Loucy (cell line): ENCODE measurements at regions not wholly inside any gene's neighbourhood (a gene's known extent, or its start where the extent isn't known, plus 50 kb on each side); places are given as distances from the start of the nearest gene placed in this dataset.
"Not testable (repeated sequence)": the region's sequence is repeated elsewhere in the genome, so short reads cannot be mapped to it uniquely, and the experiment has no call there.

Experiments
- H2AFZ ChIP-seq: fragments of 200-600 bp; sonication (generic); 2 replicates; pipeline ENCODE4 v1.6.0; 2016; ENCODE audit warnings: antibody characterized with exemption, mild to moderate bottlenecking, low read length, moderate library complexity
- H3F3A ChIP-seq: fragments of 200-600 bp; 2 replicates; pipeline ENCODE4 v1.6.0; 2016; ENCODE audit warnings: antibody characterized with exemption, low read depth, mild to moderate bottlenecking
- H3K27me3 ChIP-seq: fragments of 200-600 bp; sonication (generic); 2 replicates; pipeline ENCODE4 v1.6.1; 2014; ENCODE audit warnings: low read length, mild to moderate bottlenecking; ENCODE audit not compliant: insufficient read depth, poor library complexity, severe bottlenecking
- H3K36me3 ChIP-seq: fragments of 200-600 bp; sonication (generic); 2 replicates; pipeline ENCODE4 v1.6.1; 2016; ENCODE audit warnings: low read length; ENCODE audit not compliant: insufficient read depth
- H3K4me1 ChIP-seq: fragments of 200-600 bp; sonication (generic); 2 replicates; pipeline ENCODE4 v1.5.1; 2014; ENCODE audit warnings: low read length, mild to moderate bottlenecking; ENCODE audit not compliant: insufficient read depth, poor library complexity, severe bottlenecking
- H3K4me2 ChIP-seq: fragments of 200-600 bp; sonication (generic); 2 replicates; pipeline ENCODE4 v1.6.0; 2014; ENCODE audit warnings: antibody characterized with exemption, low read length, low read depth, mild to moderate bottlenecking; ENCODE audit not compliant: poor library complexity, severe bottlenecking
- H3K4me3 ChIP-seq: fragments of 200-600 bp; sonication (generic); 2 replicates; pipeline ENCODE4 v1.5.1; 2014; ENCODE audit warnings: low read length, mild to moderate bottlenecking, mixed read lengths; ENCODE audit not compliant: poor library complexity, severe bottlenecking
- H3K79me2 ChIP-seq: fragments of 200-600 bp; sonication (generic); 2 replicates; pipeline ENCODE4 v1.6.1; 2014; ENCODE audit warnings: low read length; ENCODE audit not compliant: insufficient read depth
- H3K9ac ChIP-seq: fragments of 200-600 bp; sonication (generic); 2 replicates; pipeline ENCODE4 v1.6.0; 2014; ENCODE audit warnings: mild to moderate bottlenecking, low read depth, low read length, moderate library complexity; ENCODE audit not compliant: poor library complexity, severe bottlenecking
- H3K9me2 ChIP-seq: fragments of 200-600 bp; sonication (generic); replicated peaks from 2 replicates; pipeline ENCODE4 v1.6.1; 2016; ENCODE audit warnings: low read depth, low read length, mixed read lengths
- H3K9me3 ChIP-seq: fragments of 200-600 bp; sonication (generic); 2 replicates; pipeline ENCODE4 v1.6.1; 2014; ENCODE audit warnings: mild to moderate bottlenecking, antibody characterized with exemption, low read length, low read depth; ENCODE audit not compliant: insufficient read depth
- H4K20me1 ChIP-seq: fragments of 200-600 bp; sonication (generic); 2 replicates; pipeline ENCODE4 v1.6.0; 2014; ENCODE audit warnings: antibody characterized with exemption, low read length, mild to moderate bottlenecking; ENCODE audit not compliant: insufficient read depth, poor library complexity, severe bottlenecking
- EZH2phosphoT487 ChIP-seq: fragments of 200-600 bp; IDR thresholded peaks from 2 replicates; pipeline ENCODE4 v1.6.1; 2018; ENCODE audit warnings: antibody characterized with exemption, mild to moderate bottlenecking, moderate library complexity, borderline replicate concordance
- TF ChIP-seq, protein P1 (sequence below): fragments of 200-600 bp; sonication (generic); conservative IDR thresholded peaks from 2 replicates; pipeline ENCODE4 v1.5.1; 2014; ENCODE audit warnings: mild to moderate bottlenecking, antibody characterized with exemption, low read length

DNA sequence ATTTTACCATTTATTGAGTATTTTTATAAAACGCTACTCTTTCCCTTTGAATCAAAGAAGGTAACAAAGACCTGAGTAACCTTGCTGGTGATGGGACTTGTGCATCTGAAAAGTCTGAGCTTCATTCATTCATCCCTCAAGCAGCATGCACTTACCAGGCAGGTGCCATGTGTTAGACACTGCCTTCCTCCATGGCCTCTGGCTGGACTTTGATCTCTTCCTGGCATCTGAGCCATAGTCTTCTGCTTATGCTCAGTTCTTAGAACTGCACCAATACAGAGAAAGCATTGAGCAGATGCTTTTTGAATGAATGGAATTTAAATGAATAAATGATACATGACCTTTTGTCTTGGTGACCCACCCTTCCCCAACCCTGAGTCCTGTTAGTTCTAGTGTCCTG, 251.4 kb upstream of the COPS8 start:
- H3K4me2 ChIP-seq, result no peak overlapping the region
- H3K36me3 ChIP-seq, result no peaks in the 10 kb centered on the region
- no peaks in the 10 kb centered on the region for H3K9me3 ChIP-seq
- no peaks in the 10 kb centered on the region for H4K20me1 ChIP-seq
- no peaks in the 10 kb centered on the region for H3F3A ChIP-seq
- H3K9ac ChIP-seq, result no peak overlapping the region
- H3K9me2 ChIP-seq, result no peaks in the 10 kb centered on the region
- H3K27me3 ChIP-seq, result no peaks in the 10 kb centered on the region
- TF ChIP-seq, protein P1, sequence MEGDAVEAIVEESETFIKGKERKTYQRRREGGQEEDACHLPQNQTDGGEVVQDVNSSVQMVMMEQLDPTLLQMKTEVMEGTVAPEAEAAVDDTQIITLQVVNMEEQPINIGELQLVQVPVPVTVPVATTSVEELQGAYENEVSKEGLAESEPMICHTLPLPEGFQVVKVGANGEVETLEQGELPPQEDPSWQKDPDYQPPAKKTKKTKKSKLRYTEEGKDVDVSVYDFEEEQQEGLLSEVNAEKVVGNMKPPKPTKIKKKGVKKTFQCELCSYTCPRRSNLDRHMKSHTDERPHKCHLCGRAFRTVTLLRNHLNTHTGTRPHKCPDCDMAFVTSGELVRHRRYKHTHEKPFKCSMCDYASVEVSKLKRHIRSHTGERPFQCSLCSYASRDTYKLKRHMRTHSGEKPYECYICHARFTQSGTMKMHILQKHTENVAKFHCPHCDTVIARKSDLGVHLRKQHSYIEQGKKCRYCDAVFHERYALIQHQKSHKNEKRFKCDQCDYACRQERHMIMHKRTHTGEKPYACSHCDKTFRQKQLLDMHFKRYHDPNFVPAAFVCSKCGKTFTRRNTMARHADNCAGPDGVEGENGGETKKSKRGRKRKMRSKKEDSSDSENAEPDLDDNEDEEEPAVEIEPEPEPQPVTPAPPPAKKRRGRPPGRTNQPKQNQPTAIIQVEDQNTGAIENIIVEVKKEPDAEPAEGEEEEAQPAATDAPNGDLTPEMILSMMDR, result no peak
- TF ChIP-seq EZH2phosphoT487, result no peak
- no peak overlapping the region for H2AFZ ChIP-seq
- no peaks in the 10 kb centered on the region for H3K79me2 ChIP-seq
- H3K4me1 ChIP-seq, result no peaks in the 10 kb centered on the region
- H3K4me3 ChIP-seq, result no peak overlapping the region

DNA sequence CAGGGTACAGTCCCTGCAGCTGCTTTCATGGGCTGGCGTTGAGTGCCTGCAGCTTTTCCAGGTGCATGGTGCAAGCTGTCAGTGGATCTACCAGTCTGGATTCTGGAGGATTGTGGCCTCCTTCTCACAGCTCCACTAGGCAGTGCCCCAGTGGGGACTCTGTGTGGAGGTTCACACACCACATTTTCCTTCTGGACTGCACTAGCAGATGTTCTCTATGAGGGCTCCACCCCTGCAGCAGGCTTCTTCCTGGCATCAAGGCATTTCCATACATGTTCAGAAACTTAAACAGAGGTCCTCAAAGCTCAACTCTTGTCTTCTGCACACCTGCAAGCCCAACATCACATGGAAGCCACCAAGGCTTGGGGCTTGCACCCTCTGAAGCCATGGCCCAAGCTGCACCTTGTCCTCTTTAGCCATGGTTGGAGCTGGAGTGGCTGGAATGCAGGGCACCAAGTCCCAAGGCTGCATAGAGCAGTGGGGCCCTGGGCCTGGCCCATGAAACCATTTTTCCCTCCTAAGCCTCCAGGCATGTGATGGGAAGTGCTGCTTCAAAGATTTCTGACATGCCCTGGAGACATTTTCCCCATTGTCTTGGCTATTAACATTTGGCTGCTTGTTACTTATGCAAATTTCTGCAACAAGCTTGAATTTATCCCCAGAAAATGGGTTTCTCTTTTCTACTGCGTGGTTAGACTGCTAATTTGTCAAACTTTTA, 250.2 kb upstream of the COPS8 start:
- H3K4me2 ChIP-seq, result no peak overlapping the region
- H2AFZ ChIP-seq, result no peak overlapping the region
- no peaks in the 10 kb centered on the region for H3K4me1 ChIP-seq
- H3K4me3 ChIP-seq, result no peak overlapping the region
- no peaks in the 10 kb centered on the region for H4K20me1 ChIP-seq
- H3K27me3 ChIP-seq, result no peaks in the 10 kb centered on the region
- TF ChIP-seq, protein P1, result no peak
- no peak for TF ChIP-seq EZH2phosphoT487
- H3K9ac ChIP-seq, result no peak overlapping the region
- no peaks in the 10 kb centered on the region for H3K9me3 ChIP-seq
- H3K36me3 ChIP-seq, result no peaks in the 10 kb centered on the region
- H3K79me2 ChIP-seq, result no peaks in the 10 kb centered on the region
- H3F3A ChIP-seq, result no peaks in the 10 kb centered on the region
- no peaks in the 10 kb centered on the region for H3K9me2 ChIP-seq

DNA sequence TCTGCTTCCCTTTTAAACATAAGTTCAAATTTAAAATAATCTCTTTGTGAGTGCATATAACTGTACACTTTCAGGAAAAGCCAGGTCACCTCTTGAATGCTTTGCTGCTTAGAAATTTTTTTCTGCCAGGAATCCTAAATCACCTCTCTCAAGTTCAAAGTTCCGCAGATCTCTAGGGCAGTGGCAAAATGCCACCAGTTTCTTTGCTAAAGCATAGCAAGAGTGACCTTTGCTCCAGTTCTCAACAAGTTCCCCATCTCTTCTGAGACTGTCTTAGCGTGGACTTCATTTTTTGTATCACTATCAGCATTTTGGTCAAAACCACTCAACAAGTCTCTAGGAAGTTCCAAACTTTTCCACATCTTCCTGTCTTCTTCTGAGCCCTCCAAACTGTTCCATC, 249.7 kb upstream of the COPS8 start:
- H3K4me2 ChIP-seq, H3K4me1 ChIP-seq, H3K79me2 ChIP-seq, H3K36me3 ChIP-seq, H4K20me1 ChIP-seq, H3K9me2 ChIP-seq, H3F3A ChIP-seq, H2AFZ ChIP-seq, H3K9ac ChIP-seq, H3K4me3 ChIP-seq, H3K9me3 ChIP-seq, H3K27me3 ChIP-seq: not testable (repeated sequence)

DNA sequence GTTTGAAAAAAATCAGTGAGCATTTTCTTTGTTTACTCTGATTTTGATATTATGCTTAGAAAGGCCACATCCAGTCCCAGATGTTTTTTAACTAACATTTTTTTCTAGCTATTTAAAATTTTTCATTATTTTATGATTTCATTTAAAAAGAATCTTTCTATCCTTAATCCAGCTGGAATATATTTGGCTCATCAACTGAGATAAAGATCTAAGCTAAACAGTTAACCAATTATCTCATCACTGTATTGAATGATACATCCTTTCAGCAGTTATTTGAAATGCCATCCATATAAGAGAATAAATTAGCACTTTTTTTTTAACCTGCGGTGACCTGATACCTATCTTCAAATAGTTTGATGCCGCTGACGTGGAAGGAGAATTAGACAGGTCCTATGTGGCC, 245.5 kb upstream of the COPS8 start:
- no peaks in the 10 kb centered on the region for H4K20me1 ChIP-seq
- no peak overlapping the region for H3K9ac ChIP-seq
- no peaks in the 10 kb centered on the region for H3F3A ChIP-seq
- H2AFZ ChIP-seq, result no peak overlapping the region
- no peaks in the 10 kb centered on the region; the same call in 1 of the 2 replicates for H3K9me3 ChIP-seq
- H3K4me3 ChIP-seq, result no peak overlapping the region
- H3K4me2 ChIP-seq, result no peak overlapping the region
- no peaks in the 10 kb centered on the region for H3K36me3 ChIP-seq
- H3K27me3 ChIP-seq, result no peaks in the 10 kb centered on the region
- TF ChIP-seq, protein P1, result no peak
- H3K79me2 ChIP-seq, result no peaks in the 10 kb centered on the region
- no peaks in the 10 kb centered on the region for H3K4me1 ChIP-seq
- no peaks in the 10 kb centered on the region for H3K9me2 ChIP-seq
